IMR-90 (cell line): ENCODE measurements at regions not wholly inside any gene's neighbourhood (a gene's known extent, or its start where the extent isn't known, plus 50 kb on each side); places are given as distances from the start of the nearest gene placed in this dataset.

Source experiments
- ATAC-seq: fragments of 200-7000 bp; cut with Tn5 transposase; 2 replicates; pipeline ENCODE4 v1.9.1; 2020; ENCODE audit warnings: low read depth, mild to moderate bottlenecking, moderate library complexity
- BruUV-seq: library from RNA; stranded (reverse); fragments of 400-500 nt; replicated peaks from 2 replicates; lab custom pipeline; 2021; lab: Mats Ljungman, UMichigan
- CTCF ChIA-PET: fragments of 300-600 bp; formaldehyde crosslinking; extraction: SDS; loops from one replicate; lab custom pipeline; 2021; ENCODE audit warnings: antibody characterized with exemption; lab: Yijun Ruan, JAX
- POLR2A ChIA-PET: fragments of 300-600 bp; sonication (Branson Sonifier 250); formaldehyde crosslinking; loops from one replicate; lab custom pipeline; 2022; ENCODE audit warnings: antibody characterized with exemption; ENCODE audit not compliant: unreplicated experiment; lab: Charles Lee
- DNase-seq: peaks from one replicate; pipeline ENCODE4 v3.0.0; 2013
- H2AFZ ChIP-seq: replicated peaks from 2 replicates; pipeline ENCODE3; 2013; ENCODE audit warnings: low read length, mild to moderate bottlenecking; ENCODE audit not compliant: poor library complexity
- H2AK5ac ChIP-seq: 2 replicates; pipeline ENCODE4 v1.6.1; 2013; ENCODE audit warnings: low read depth, low read length, inconsistent platforms
- H2AK9ac ChIP-seq: replicated peaks from 2 replicates; pipeline ENCODE3; 2013; ENCODE audit warnings: mild to moderate bottlenecking, low read depth, low read length, moderate library complexity; ENCODE audit not compliant: poor library complexity
- H2BK120ac ChIP-seq: 2 replicates; pipeline ENCODE4 v1.6.1; 2013; ENCODE audit warnings: low read depth, low read length, inconsistent platforms
- H2BK15ac ChIP-seq: 3 replicates; pipeline ENCODE4 v1.6.1; 2013; ENCODE audit warnings: low read depth, low read length, inconsistent platforms
- H2BK20ac ChIP-seq: 2 replicates; pipeline ENCODE4 v1.6.1; 2013; ENCODE audit warnings: low read depth, mild to moderate bottlenecking, inconsistent platforms, low read length, moderate library complexity
- H2BK5ac ChIP-seq: 2 replicates; pipeline ENCODE4 v1.6.1; 2013; ENCODE audit warnings: mild to moderate bottlenecking, low read depth, low read length, inconsistent platforms; ENCODE audit not compliant: poor library complexity, severe bottlenecking
- H3K14ac ChIP-seq: replicated peaks from 2 replicates; pipeline ENCODE4 v1.6.1; 2013; ENCODE audit warnings: low read depth, low read length, inconsistent platforms
- H3K18ac ChIP-seq: 2 replicates; pipeline ENCODE4 v1.6.1; 2013; ENCODE audit warnings: low read depth, low read length, control low read depth
- H3K23ac ChIP-seq: 2 replicates; pipeline ENCODE4 v1.6.1; 2013; ENCODE audit warnings: low read depth, low read length, inconsistent platforms
- H3K27ac ChIP-seq: 2 replicates; pipeline ENCODE4 v1.5.1; 2013; ENCODE audit warnings: mild to moderate bottlenecking, control low read depth, low read length; ENCODE audit not compliant: insufficient read depth
- H3K27me3 ChIP-seq: 2 replicates; pipeline ENCODE4 v1.6.1; 2013; ENCODE audit warnings: low read length; ENCODE audit not compliant: control insufficient read depth, insufficient read depth
- H3K36me3 ChIP-seq: 2 replicates; pipeline ENCODE4 v1.6.1; 2013; ENCODE audit warnings: low read length, mixed read lengths; ENCODE audit not compliant: control insufficient read depth, insufficient read depth
- H3K4ac ChIP-seq: 2 replicates; pipeline ENCODE4 v1.6.1; 2013; ENCODE audit warnings: low read depth, low read length, inconsistent platforms
- H3K4me1 ChIP-seq: 2 replicates; pipeline ENCODE4 v1.6.1; 2013; ENCODE audit warnings: low read length, mixed read lengths; ENCODE audit not compliant: control insufficient read depth, insufficient read depth
- H3K4me2 ChIP-seq: 2 replicates; pipeline ENCODE4 v1.6.1; 2013; ENCODE audit warnings: low read depth, mild to moderate bottlenecking, control low read depth, low read length, moderate library complexity
- H3K4me3 ChIP-seq: 2 replicates; pipeline ENCODE4 v1.5.1; 2013; ENCODE audit warnings: low read depth, mild to moderate bottlenecking, control low read depth, low read length, moderate library complexity; ENCODE audit not compliant: insufficient read depth
- H3K56ac ChIP-seq: 2 replicates; pipeline ENCODE4 v1.6.1; 2013; ENCODE audit warnings: low read length, inconsistent platforms; ENCODE audit not compliant: insufficient read depth; ENCODE audit errors: extremely low read depth
- H3K79me1 ChIP-seq, 2 experiments: 2 replicates each; pipeline ENCODE4 v1.6.1; 2013; ENCODE audit warnings: low read length in 2 of 2, inconsistent platforms in 1 of 2, low read depth in 1 of 2
- H3K9ac ChIP-seq: 2 replicates; pipeline ENCODE4 v1.6.1; 2013; ENCODE audit warnings: low read depth, low read length, control low read depth
- H3K9me1 ChIP-seq: 2 replicates; pipeline ENCODE4 v1.6.1; 2013; ENCODE audit warnings: low read length, inconsistent platforms; ENCODE audit not compliant: insufficient read depth
- H3K9me3 ChIP-seq: 2 replicates; pipeline ENCODE4 v1.6.1; 2013; ENCODE audit warnings: low read length; ENCODE audit not compliant: control insufficient read depth, insufficient read depth
- H4K20me1 ChIP-seq: 2 replicates; pipeline ENCODE4 v1.6.1; 2013; ENCODE audit warnings: low read length, inconsistent platforms; ENCODE audit not compliant: insufficient read depth
- H4K5ac ChIP-seq: 2 replicates; pipeline ENCODE4 v1.6.1; 2013; ENCODE audit warnings: mild to moderate bottlenecking, low read depth, low read length, control low read depth
- H4K8ac ChIP-seq, 2 experiments: 2 replicates each; pipeline ENCODE4 v1.6.1; 2013; ENCODE audit warnings: low read depth in 2 of 2, low read length in 2 of 2, control low read depth in 1 of 2, inconsistent platforms in 1 of 2
- H4K91ac ChIP-seq: 2 replicates; pipeline ENCODE4 v1.6.1; 2013; ENCODE audit warnings: low read depth, low read length, inconsistent platforms; ENCODE audit not compliant: insufficient read depth
- BHLHE40 ChIP-seq: fragments of 150-350 bp; IDR thresholded peaks from 2 replicates; pipeline ENCODE4 v1.6.1; 2016; ENCODE audit warnings: mild to moderate bottlenecking, low read depth, low read length
- CEBPB ChIP-seq: IDR thresholded peaks from 2 replicates; pipeline ENCODE4 v1.6.1; 2012; ENCODE audit warnings: low read depth, low read length, improper control_type of control experiment
- CHD1 ChIP-seq: IDR thresholded peaks from 2 replicates; pipeline ENCODE4 v1.6.1; 2012; ENCODE audit warnings: low read depth, low read length, improper control_type of control experiment
- FOS ChIP-seq: fragments of 150-350 bp; IDR thresholded peaks from 2 replicates; pipeline ENCODE4 v1.6.1; 2016; ENCODE audit warnings: low read depth, low read length
- MAFK ChIP-seq: IDR thresholded peaks from 2 replicates; pipeline ENCODE4 v1.6.1; 2012; ENCODE audit warnings: low read depth, low read length, improper control_type of control experiment
- MAZ ChIP-seq: IDR thresholded peaks from 2 replicates; pipeline ENCODE4 v1.6.1; 2012; ENCODE audit warnings: low read depth, mild to moderate bottlenecking, low read length, improper control_type of control experiment, moderate library complexity, borderline replicate concordance
- RAD21 ChIP-seq: IDR thresholded peaks from 2 replicates; pipeline ENCODE4 v1.6.1; 2012; ENCODE audit warnings: low read length, improper control_type of control experiment
- RCOR1 ChIP-seq: IDR thresholded peaks from 2 replicates; pipeline ENCODE4 v1.6.1; 2012; ENCODE audit warnings: mild to moderate bottlenecking, low read length, improper control_type of control experiment; ENCODE audit not compliant: insufficient replicate concordance
- SMC3 ChIP-seq: fragments of 150-350 bp; IDR thresholded peaks from 2 replicates; pipeline ENCODE4 v1.6.1; 2016; ENCODE audit warnings: low read depth, mild to moderate bottlenecking, antibody characterized with exemption, low read length, moderate library complexity
- USF2 ChIP-seq: fragments of 150-350 bp; IDR thresholded peaks from 2 replicates; pipeline ENCODE4 v1.6.1; 2017; ENCODE audit warnings: mild to moderate bottlenecking, antibody characterized with exemption, low read length, low read depth
- WGBS, 2 experiments: methylation state at CpG; one replicate each; pipeline versions ENCODE4 v1.1.5 to v1.1.7; 2013; ENCODE audit warnings: missing lambda C conversion rate in 2 of 2; ENCODE audit not compliant: insufficient read length in 1 of 2; ENCODE audit errors: extremely low coverage in 2 of 2; 5-methylcytosine and 5-hydroxymethylcytosine counted together
- dilution Hi-C: fragments of 300-500 bp; cut with HindIII; formaldehyde crosslinking; loops from one replicate; pipeline ENCODE4 v1.14.3; 2018; ENCODE audit warnings: low sequenced_read_pairs; ENCODE audit not compliant: unreplicated experiment
- in situ Hi-C: fragments of 300-500 bp; cut with MboI; formaldehyde crosslinking; loops from 3 replicates; pipeline ENCODE4 v1.14.3; 2019; ENCODE audit warnings: low sequenced_read_pairs, inconsistent platforms, mixed read lengths
- intact Hi-C: fragments of 100-400 bp; cut with micrococcal nuclease; formaldehyde crosslinking; loops from 2 replicates; pipeline ENCODE4 v1.10.0; 2022

DNA sequence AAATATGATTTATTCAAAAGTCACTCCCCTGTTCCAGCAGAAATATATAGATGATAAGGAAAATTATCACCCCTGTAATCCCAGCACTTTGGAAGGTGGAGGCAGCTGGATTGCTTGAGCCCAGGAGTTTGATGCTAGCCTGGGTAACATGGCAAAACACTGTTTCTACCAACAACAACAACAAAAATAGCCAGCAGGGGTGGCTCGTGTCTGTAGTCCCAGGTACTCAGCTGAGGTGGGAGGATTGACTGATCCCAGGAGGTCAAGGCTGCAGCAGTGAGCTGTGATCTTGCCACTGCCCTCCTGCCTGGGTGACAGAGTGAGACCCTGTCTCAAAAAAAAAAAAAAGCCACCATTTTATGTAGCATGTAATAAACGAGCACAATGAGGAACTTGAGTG lies 1546.5 kb downstream of the NCAM2 start:
- Histone ChIP-seq H4K20me1 (no peaks in the 10 kb centered on the region), H4K5ac (no peak overlapping the region), H3K4me2 (no peak overlapping the region), H2AK5ac (no peak overlapping the region), H3K9me1 (no peaks in the 10 kb centered on the region), H2BK20ac (no peak overlapping the region), H2BK5ac (no peak overlapping the region), H2AK9ac (no peak overlapping the region), H3K9ac (no peak overlapping the region), H4K8ac (no peak overlapping the region), H3K9me3 (no peaks in the 10 kb centered on the region), H2BK15ac (no peak overlapping the region), H2BK120ac (no peak overlapping the region), H3K56ac (no peak overlapping the region), H3K14ac (no peak overlapping the region), H3K4me1 (no peaks in the 10 kb centered on the region), H3K23ac (no peak overlapping the region), H3K27ac (no peak overlapping the region), H3K27me3 (no peaks in the 10 kb centered on the region), H3K4ac (no peak overlapping the region), H2AFZ (no peak overlapping the region), H4K91ac (no peak overlapping the region), H3K79me1 (no peaks in the 10 kb centered on the region), H3K18ac (no peak overlapping the region), H3K36me3 (no peaks in the 10 kb centered on the region), H3K4me3 (no peak overlapping the region)
- TF ChIP-seq CHD1 (no peak), MAFK (no peak), CEBPB (no peak), BHLHE40 (no peak), MAZ (no peak), RCOR1 (no peak), FOS (no peak), SMC3 (no peak), RAD21 (no peak), USF2 (no peak)
- dilution Hi-C loops (no loop called here), intact Hi-C loops (no loop called here), in situ Hi-C loops (no loop called here)
- no CpG with 5 or more reads among the region's 2 CpGs for whole genome bisulfite sequencing, 2 experiments
- POLR2A ChIA-PET = no interaction called here
- DNase-seq = no peak
- ATAC-seq = no peak
- BruUV-seq = no TSS peak
- CTCF ChIA-PET = no interaction called here
